SU-DHL-6 (cell line): ENCODE measurements at regions not wholly inside any gene's neighbourhood (a gene's known extent, or its start where the extent isn't known, plus 50 kb on each side); places are given as distances from the start of the nearest gene placed in this dataset.

Source experiments
- H2AFZ ChIP-seq: fragments of 200-600 bp; sonication (generic); 2 replicates; pipeline ENCODE4 v1.6.1; 2014; ENCODE audit warnings: low read depth, mild to moderate bottlenecking, moderate library complexity, mixed read lengths, antibody characterized with exemption, low read length; ENCODE audit not compliant: severe bottlenecking
- H3F3A ChIP-seq: fragments of 200-600 bp; shearing (Covaris generic); 2 replicates; pipeline ENCODE4 v1.6.0; 2016; ENCODE audit warnings: antibody characterized with exemption, mild to moderate bottlenecking; ENCODE audit not compliant: insufficient read depth
- H3K27ac ChIP-seq: fragments of 200-600 bp; sonication (generic); 2 replicates; pipeline ENCODE4 v1.5.1; 2016; ENCODE audit warnings: low read depth, mild to moderate bottlenecking, low read length, moderate library complexity, mixed read lengths
- H3K27me3 ChIP-seq: fragments of 200-600 bp; sonication (generic), shearing (Covaris generic); 2 replicates; pipeline ENCODE4 v1.6.0; 2014; ENCODE audit warnings: mild to moderate bottlenecking, low read length
- H3K36me3 ChIP-seq: fragments of 200-600 bp; sonication (generic); 2 replicates; pipeline ENCODE4 v1.6.1; 2014; ENCODE audit warnings: mild to moderate bottlenecking, low read length, mixed read lengths
- H3K4me2 ChIP-seq: fragments of 300-600, 200-600 bp; shearing (Covaris generic), sonication (generic); 2 replicates; pipeline ENCODE4 v1.6.0; 2014; ENCODE audit warnings: low read length, low read depth, mild to moderate bottlenecking; ENCODE audit not compliant: poor library complexity, severe bottlenecking
- H3K4me3 ChIP-seq: fragments of 200-600 bp; sonication (generic); 2 replicates; pipeline ENCODE4 v1.5.1; 2014; ENCODE audit warnings: antibody characterized with exemption, low read length, mild to moderate bottlenecking, mixed read lengths; ENCODE audit not compliant: insufficient read depth, poor library complexity, severe bottlenecking
- H3K79me2 ChIP-seq: fragments of 200-600 bp; sonication (generic); 2 replicates; pipeline ENCODE4 v1.6.1; 2014; ENCODE audit warnings: mild to moderate bottlenecking, low read length, moderate library complexity; ENCODE audit not compliant: insufficient read depth
- H3K9ac ChIP-seq: fragments of 200-600 bp; sonication (generic); 2 replicates; pipeline ENCODE4 v1.7.0; 2014; ENCODE audit warnings: mild to moderate bottlenecking, low read length
- H3K9me2 ChIP-seq: fragments of 200-600 bp; sonication (generic); replicated peaks from 2 replicates; pipeline ENCODE4 v1.6.1; 2014; ENCODE audit warnings: low read length; ENCODE audit not compliant: insufficient read depth
- H3K9me3 ChIP-seq: fragments of 200-600 bp; sonication (generic); 2 replicates; pipeline ENCODE4 v1.6.1; 2014; ENCODE audit warnings: low read length, mixed read lengths; ENCODE audit not compliant: insufficient read depth
- H4K20me1 ChIP-seq: fragments of 200-600 bp; sonication (generic); 2 replicates; pipeline ENCODE4 v1.6.1; 2014; ENCODE audit warnings: low read depth, mild to moderate bottlenecking, antibody characterized with exemption, low read length, moderate library complexity, mixed read lengths
- CTCF ChIP-seq: fragments of 200-600 bp; sonication (generic); IDR thresholded peaks from one replicate; pipeline ENCODE4 v1.5.1; 2017; ENCODE audit warnings: antibody characterized with exemption, mild to moderate bottlenecking, low read length, moderate library complexity; ENCODE audit not compliant: insufficient read depth, poor library complexity, severe bottlenecking
- EZH2phosphoT487 ChIP-seq: fragments of 200-600 bp; sonication (generic), shearing (Covaris generic); conservative IDR thresholded peaks from 2 replicates; pipeline ENCODE4 v1.6.1; 2018; ENCODE audit warnings: mild to moderate bottlenecking, antibody characterized with exemption, low read length, moderate library complexity, mixed read lengths

- Histone ChIP-seq H3K9me2 (no peaks in the 10 kb centered on the region), H2AFZ (no peak overlapping the region)
Observed at GRCh38 chr3:126269354-126269753, 87.9 kb downstream of the KLF15 start.

GRCh38 chr3:126268866-126269265 is 88.3 kb downstream of the KLF15 start:
- H3K4me3 ChIP-seq = no peak overlapping the region
- TF ChIP-seq CTCF (no peak), EZH2phosphoT487 (no peak)
- no peaks in the 10 kb centered on the region for H3K79me2 ChIP-seq
- no peaks in the 10 kb centered on the region for H3K36me3 ChIP-seq
- no peak overlapping the region for H3K27ac ChIP-seq
- no peaks in the 10 kb centered on the region for H3F3A ChIP-seq
- no peak overlapping the region for H3K9ac ChIP-seq
- H3K9me2 ChIP-seq = no peaks in the 10 kb centered on the region
- no peaks in the 10 kb centered on the region for H3K9me3 ChIP-seq
- H4K20me1 ChIP-seq = no peaks in the 10 kb centered on the region
- no peaks in the 10 kb centered on the region for H3K27me3 ChIP-seq
- no peak overlapping the region for H3K4me2 ChIP-seq
- H2AFZ ChIP-seq = no peak overlapping the region

More at GRCh38 chr3:126269354-126269753, 87.9 kb downstream of the KLF15 start:
- no peaks in the 10 kb centered on the region for H3K79me2 ChIP-seq
- H3F3A ChIP-seq = no peaks in the 10 kb centered on the region
- no peak for TF ChIP-seq CTCF
- no peak for TF ChIP-seq EZH2phosphoT487
- H3K36me3 ChIP-seq = no peaks in the 10 kb centered on the region
- no peak overlapping the region for H3K9ac ChIP-seq
- no peaks in the 10 kb centered on the region for H4K20me1 ChIP-seq
- H3K4me3 ChIP-seq = no peak overlapping the region
- H3K4me2 ChIP-seq = no peak overlapping the region
- no peak overlapping the region for H3K27ac ChIP-seq
- no peaks in the 10 kb centered on the region for H3K27me3 ChIP-seq
- no peaks in the 10 kb centered on the region for H3K9me3 ChIP-seq

GRCh38 chr3:126267976-126268615 is 87.7 kb upstream of the ALDH1L1 start:
- Histone ChIP-seq H3K27me3 (no peaks in the 10 kb centered on the region), H3K4me2 (no peak overlapping the region), H3F3A (no peaks in the 10 kb centered on the region), H3K9me2 (no peaks in the 10 kb centered on the region), H3K79me2 (no peaks in the 10 kb centered on the region), H3K27ac (no peak overlapping the region), H2AFZ (no peak overlapping the region), H3K36me3 (no peaks in the 10 kb centered on the region), H3K4me3 (no peak overlapping the region), H4K20me1 (no peaks in the 10 kb centered on the region), H3K9ac (no peak overlapping the region), H3K9me3 (no peaks in the 10 kb centered on the region)
- no peak for TF ChIP-seq EZH2phosphoT487
- TF ChIP-seq CTCF = no peak
